IMR-90 (cell line): ENCODE measurements at regions not wholly inside any gene's neighbourhood (a gene's known extent, or its start where the extent isn't known, plus 50 kb on each side); places are given as distances from the start of the nearest gene placed in this dataset.

Experiments
- ATAC-seq: fragments of 200-7000 bp; cut with Tn5 transposase; 2 replicates; pipeline ENCODE4 v1.9.1; 2020; ENCODE audit warnings: low read depth, mild to moderate bottlenecking, moderate library complexity
- BruUV-seq: library from RNA; stranded (reverse); fragments of 400-500 nt; replicated peaks from 2 replicates; lab custom pipeline; 2021; lab: Mats Ljungman, UMichigan
- CTCF ChIA-PET: fragments of 300-600 bp; formaldehyde crosslinking; extraction: SDS; loops from one replicate; lab custom pipeline; 2021; ENCODE audit warnings: antibody characterized with exemption; lab: Yijun Ruan, JAX
- POLR2A ChIA-PET: fragments of 300-600 bp; sonication (Branson Sonifier 250); formaldehyde crosslinking; loops from one replicate; lab custom pipeline; 2022; ENCODE audit warnings: antibody characterized with exemption; ENCODE audit not compliant: unreplicated experiment; lab: Charles Lee
- DNase-seq: peaks from one replicate; pipeline ENCODE4 v3.0.0; 2013
- H2AFZ ChIP-seq: replicated peaks from 2 replicates; pipeline ENCODE3; 2013; ENCODE audit warnings: low read length, mild to moderate bottlenecking; ENCODE audit not compliant: poor library complexity
- H2AK5ac ChIP-seq: 2 replicates; pipeline ENCODE4 v1.6.1; 2013; ENCODE audit warnings: low read depth, low read length, inconsistent platforms
- H2AK9ac ChIP-seq: replicated peaks from 2 replicates; pipeline ENCODE3; 2013; ENCODE audit warnings: mild to moderate bottlenecking, low read depth, low read length, moderate library complexity; ENCODE audit not compliant: poor library complexity
- H2BK120ac ChIP-seq: 2 replicates; pipeline ENCODE4 v1.6.1; 2013; ENCODE audit warnings: low read depth, low read length, inconsistent platforms
- H2BK15ac ChIP-seq: 3 replicates; pipeline ENCODE4 v1.6.1; 2013; ENCODE audit warnings: low read depth, low read length, inconsistent platforms
- H2BK20ac ChIP-seq: 2 replicates; pipeline ENCODE4 v1.6.1; 2013; ENCODE audit warnings: low read depth, mild to moderate bottlenecking, inconsistent platforms, low read length, moderate library complexity
- H2BK5ac ChIP-seq: 2 replicates; pipeline ENCODE4 v1.6.1; 2013; ENCODE audit warnings: mild to moderate bottlenecking, low read depth, low read length, inconsistent platforms; ENCODE audit not compliant: poor library complexity, severe bottlenecking
- H3K14ac ChIP-seq: replicated peaks from 2 replicates; pipeline ENCODE4 v1.6.1; 2013; ENCODE audit warnings: low read depth, low read length, inconsistent platforms
- H3K18ac ChIP-seq: 2 replicates; pipeline ENCODE4 v1.6.1; 2013; ENCODE audit warnings: low read depth, low read length, control low read depth
- H3K23ac ChIP-seq: 2 replicates; pipeline ENCODE4 v1.6.1; 2013; ENCODE audit warnings: low read depth, low read length, inconsistent platforms
- H3K27ac ChIP-seq: 2 replicates; pipeline ENCODE4 v1.5.1; 2013; ENCODE audit warnings: mild to moderate bottlenecking, control low read depth, low read length; ENCODE audit not compliant: insufficient read depth
- H3K27me3 ChIP-seq: 2 replicates; pipeline ENCODE4 v1.6.1; 2013; ENCODE audit warnings: low read length; ENCODE audit not compliant: control insufficient read depth, insufficient read depth
- H3K36me3 ChIP-seq: 2 replicates; pipeline ENCODE4 v1.6.1; 2013; ENCODE audit warnings: low read length, mixed read lengths; ENCODE audit not compliant: control insufficient read depth, insufficient read depth
- H3K4ac ChIP-seq: 2 replicates; pipeline ENCODE4 v1.6.1; 2013; ENCODE audit warnings: low read depth, low read length, inconsistent platforms
- H3K4me1 ChIP-seq: 2 replicates; pipeline ENCODE4 v1.6.1; 2013; ENCODE audit warnings: low read length, mixed read lengths; ENCODE audit not compliant: control insufficient read depth, insufficient read depth
- H3K4me2 ChIP-seq: 2 replicates; pipeline ENCODE4 v1.6.1; 2013; ENCODE audit warnings: low read depth, mild to moderate bottlenecking, control low read depth, low read length, moderate library complexity
- H3K4me3 ChIP-seq: 2 replicates; pipeline ENCODE4 v1.5.1; 2013; ENCODE audit warnings: low read depth, mild to moderate bottlenecking, control low read depth, low read length, moderate library complexity; ENCODE audit not compliant: insufficient read depth
- H3K56ac ChIP-seq: 2 replicates; pipeline ENCODE4 v1.6.1; 2013; ENCODE audit warnings: low read length, inconsistent platforms; ENCODE audit not compliant: insufficient read depth; ENCODE audit errors: extremely low read depth
- H3K79me1 ChIP-seq, 2 experiments: 2 replicates each; pipeline ENCODE4 v1.6.1; 2013; ENCODE audit warnings: low read length in 2 of 2, inconsistent platforms in 1 of 2, low read depth in 1 of 2
- H3K9ac ChIP-seq: 2 replicates; pipeline ENCODE4 v1.6.1; 2013; ENCODE audit warnings: low read depth, low read length, control low read depth
- H3K9me1 ChIP-seq: 2 replicates; pipeline ENCODE4 v1.6.1; 2013; ENCODE audit warnings: low read length, inconsistent platforms; ENCODE audit not compliant: insufficient read depth
- H3K9me3 ChIP-seq: 2 replicates; pipeline ENCODE4 v1.6.1; 2013; ENCODE audit warnings: low read length; ENCODE audit not compliant: control insufficient read depth, insufficient read depth
- H4K20me1 ChIP-seq: 2 replicates; pipeline ENCODE4 v1.6.1; 2013; ENCODE audit warnings: low read length, inconsistent platforms; ENCODE audit not compliant: insufficient read depth
- H4K5ac ChIP-seq: 2 replicates; pipeline ENCODE4 v1.6.1; 2013; ENCODE audit warnings: mild to moderate bottlenecking, low read depth, low read length, control low read depth
- H4K8ac ChIP-seq, 2 experiments: 2 replicates each; pipeline ENCODE4 v1.6.1; 2013; ENCODE audit warnings: low read depth in 2 of 2, low read length in 2 of 2, control low read depth in 1 of 2, inconsistent platforms in 1 of 2
- H4K91ac ChIP-seq: 2 replicates; pipeline ENCODE4 v1.6.1; 2013; ENCODE audit warnings: low read depth, low read length, inconsistent platforms; ENCODE audit not compliant: insufficient read depth
- CHD1 ChIP-seq: IDR thresholded peaks from 2 replicates; pipeline ENCODE4 v1.6.1; 2012; ENCODE audit warnings: low read depth, low read length, improper control_type of control experiment
- MAZ ChIP-seq: IDR thresholded peaks from 2 replicates; pipeline ENCODE4 v1.6.1; 2012; ENCODE audit warnings: low read depth, mild to moderate bottlenecking, low read length, improper control_type of control experiment, moderate library complexity, borderline replicate concordance
- POLR2A ChIP-seq: IDR thresholded peaks from 2 replicates; pipeline ENCODE4 v1.6.1; 2012; ENCODE audit warnings: mild to moderate bottlenecking, low read depth, low read length
- dilution Hi-C: fragments of 300-500 bp; cut with HindIII; formaldehyde crosslinking; loops from one replicate; pipeline ENCODE4 v1.14.3; 2018; ENCODE audit warnings: low sequenced_read_pairs; ENCODE audit not compliant: unreplicated experiment
- in situ Hi-C: fragments of 300-500 bp; cut with MboI; formaldehyde crosslinking; loops from 3 replicates; pipeline ENCODE4 v1.14.3; 2019; ENCODE audit warnings: low sequenced_read_pairs, inconsistent platforms, mixed read lengths
- intact Hi-C: fragments of 100-400 bp; cut with micrococcal nuclease; formaldehyde crosslinking; loops from 2 replicates; pipeline ENCODE4 v1.10.0; 2022

DNA sequence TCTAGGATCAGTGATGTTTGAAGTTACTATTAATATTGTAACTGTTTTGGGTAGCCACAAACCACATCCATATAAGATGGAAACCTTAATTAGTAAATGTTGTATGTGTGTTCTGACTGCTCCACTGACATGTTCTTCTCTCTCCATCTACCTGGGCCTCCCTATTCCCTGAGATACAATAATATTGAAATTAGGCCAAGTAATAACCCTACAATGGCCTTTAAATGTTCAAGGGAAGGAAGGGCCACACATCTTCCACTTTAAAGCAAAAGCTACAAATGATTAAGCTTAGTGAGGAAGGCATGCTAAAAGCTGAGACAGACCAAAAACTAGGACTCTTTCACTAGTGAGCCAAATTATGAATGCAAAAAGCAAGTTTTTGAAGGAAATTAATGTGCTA, 176.4 kb upstream of the ANK3 start:
- Histone ChIP-seq H3K14ac (no peak overlapping the region), H3K9me3 (no peaks in the 10 kb centered on the region; the same call in 1 of the 2 replicates), H3K36me3 (no peaks in the 10 kb centered on the region), H2AK5ac (no peak overlapping the region), H3K27ac (no peak overlapping the region), H3K79me1 (no peaks in the 10 kb centered on the region), H3K56ac (no peak overlapping the region), H4K20me1 (no peaks in the 10 kb centered on the region), H2AK9ac (no peak overlapping the region), H2BK5ac (no peak overlapping the region), H3K9me1 (peaks cover 2% of the 10 kb centered on the region; the same call in 1 of the 2 replicates), H3K4me3 (no peak overlapping the region), H4K8ac (no peak overlapping the region), H4K5ac (no peak overlapping the region), H3K4me1 (peaks cover 5% of the 10 kb centered on the region; the same call in 1 of the 2 replicates), H3K4ac (no peak overlapping the region), H2BK120ac (no peak overlapping the region), H2BK15ac (no peak overlapping the region), H2AFZ (no peak overlapping the region), H4K91ac (no peak overlapping the region), H3K4me2 (no peak overlapping the region), H3K9ac (no peak overlapping the region), H3K18ac (no peak overlapping the region), H3K27me3 (no peaks in the 10 kb centered on the region), H3K23ac (no peak overlapping the region), H2BK20ac (no peak overlapping the region)
- dilution Hi-C loops (no loop called here), in situ Hi-C loops (no loop called here), intact Hi-C loops (no loop called here)
- no peak for TF ChIP-seq CHD1
- TF ChIP-seq MAZ, result no peak
- no peak for TF ChIP-seq POLR2A
- BruUV-seq, result no TSS peak
- ATAC-seq (no peak), DNase-seq (no peak)
- ChIA-PET CTCF (no interaction called here), POLR2A (no interaction called here)
